GM19025 (cell line): ENCODE measurements at regions not wholly inside any gene's neighbourhood (a gene's known extent, or its start where the extent isn't known, plus 50 kb on each side); places are given as distances from the start of the nearest gene placed in this dataset.

Experiments
- ATAC-seq: cut with Tn5 transposase; IDR thresholded peaks from one replicate; pipeline ENCODE4 v1.9.1; 2021; ENCODE audit warnings: mild to moderate bottlenecking, low read depth, moderate library complexity; ENCODE audit not compliant: unreplicated experiment

- ATAC-seq = no peak
These were observed 433.7 kb upstream of the MGMT start for GRCh38 chr10:129033340-129033739.

DNA sequence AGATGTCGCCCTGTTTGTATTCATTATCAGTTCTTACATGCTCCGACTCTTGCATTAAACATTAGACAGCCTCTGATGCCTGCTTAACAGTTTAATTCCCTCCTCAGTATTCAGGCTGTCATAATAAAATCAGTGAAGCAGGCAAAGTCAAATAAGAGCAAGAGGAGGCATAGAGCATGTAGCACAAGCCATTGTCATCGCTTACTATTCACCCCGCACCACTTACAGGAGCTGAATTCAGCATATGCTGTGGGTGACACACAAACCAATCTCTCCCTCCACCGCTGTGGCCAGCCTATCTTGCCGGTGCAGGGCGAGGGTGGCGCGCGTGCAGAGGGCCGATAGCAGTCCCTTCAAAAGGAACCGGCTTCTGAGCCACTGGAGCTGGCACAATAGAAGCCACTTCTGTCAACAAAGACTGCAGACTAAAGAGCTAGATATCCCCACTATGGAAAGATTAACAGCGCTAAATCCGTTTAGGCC, 433.2 kb upstream of the MGMT start:
- ATAC-seq = no peak

- ATAC-seq = no peak
These were observed 431.8 kb upstream of the MGMT start for GRCh38 chr10:129035052-129035827.

DNA sequence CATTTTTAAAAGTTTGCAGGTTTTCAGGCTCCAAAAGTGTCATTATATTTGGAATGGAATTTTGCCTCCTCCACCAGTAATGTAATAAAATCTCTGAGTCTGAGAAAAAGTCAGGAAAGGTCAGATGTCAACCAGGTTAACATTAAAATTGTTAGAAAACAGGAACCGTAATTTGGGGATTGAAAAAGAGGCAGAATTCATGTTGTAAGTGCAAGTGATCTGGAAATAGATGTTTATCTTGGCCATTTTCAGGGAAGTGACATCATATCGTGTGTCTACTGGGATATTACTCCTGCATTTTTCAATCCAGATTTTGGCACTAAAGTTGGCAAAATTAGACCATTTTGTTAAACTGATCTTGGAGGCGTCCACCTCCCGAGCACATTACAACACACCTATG, 428.5 kb upstream of the MGMT start:
- ATAC-seq = no peak

GRCh38 chr10:129039406-129040370, 427.4 kb upstream of the MGMT start:
- ATAC-seq = no peak

DNA sequence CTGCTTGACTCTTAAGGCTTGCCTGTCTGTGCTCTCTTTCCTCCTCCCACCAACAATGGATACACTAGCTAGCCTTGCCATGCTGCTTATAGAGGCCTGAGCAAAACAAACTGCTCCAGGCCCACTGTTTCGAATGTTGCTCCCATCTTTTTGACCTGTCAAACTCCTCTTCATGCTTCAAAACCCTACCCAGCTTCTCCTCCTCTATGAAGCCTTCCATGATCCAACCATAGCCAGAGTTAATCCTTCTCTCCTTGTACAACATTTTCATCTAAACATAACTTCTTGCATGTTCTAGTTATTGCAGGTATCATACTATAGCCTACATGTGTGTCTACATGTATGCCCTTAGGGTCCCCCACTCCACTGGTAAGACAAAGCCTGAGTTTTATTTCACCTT, 426.7 kb upstream of the MGMT start:
- no peak for ATAC-seq

DNA sequence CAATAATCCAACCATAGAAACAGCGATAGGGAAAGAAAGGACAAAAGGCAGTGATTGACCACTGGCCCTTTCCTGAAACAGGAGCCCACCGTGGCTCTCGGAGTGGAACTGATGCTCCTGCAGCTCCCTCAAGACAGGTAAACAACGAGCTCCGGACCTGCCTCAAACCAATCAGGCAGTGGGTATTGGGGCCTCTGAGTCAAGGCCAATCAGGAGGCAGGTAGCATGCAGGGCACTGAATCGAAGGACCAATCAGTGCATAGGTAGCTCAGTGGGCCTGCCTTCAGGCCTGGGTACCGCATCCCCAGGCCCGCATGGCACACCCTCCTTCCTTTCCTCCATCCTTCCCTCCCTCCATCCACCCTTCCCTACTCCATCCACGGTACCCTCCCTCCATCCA, 425.1 kb upstream of the MGMT start:
- ATAC-seq = no peak

DNA sequence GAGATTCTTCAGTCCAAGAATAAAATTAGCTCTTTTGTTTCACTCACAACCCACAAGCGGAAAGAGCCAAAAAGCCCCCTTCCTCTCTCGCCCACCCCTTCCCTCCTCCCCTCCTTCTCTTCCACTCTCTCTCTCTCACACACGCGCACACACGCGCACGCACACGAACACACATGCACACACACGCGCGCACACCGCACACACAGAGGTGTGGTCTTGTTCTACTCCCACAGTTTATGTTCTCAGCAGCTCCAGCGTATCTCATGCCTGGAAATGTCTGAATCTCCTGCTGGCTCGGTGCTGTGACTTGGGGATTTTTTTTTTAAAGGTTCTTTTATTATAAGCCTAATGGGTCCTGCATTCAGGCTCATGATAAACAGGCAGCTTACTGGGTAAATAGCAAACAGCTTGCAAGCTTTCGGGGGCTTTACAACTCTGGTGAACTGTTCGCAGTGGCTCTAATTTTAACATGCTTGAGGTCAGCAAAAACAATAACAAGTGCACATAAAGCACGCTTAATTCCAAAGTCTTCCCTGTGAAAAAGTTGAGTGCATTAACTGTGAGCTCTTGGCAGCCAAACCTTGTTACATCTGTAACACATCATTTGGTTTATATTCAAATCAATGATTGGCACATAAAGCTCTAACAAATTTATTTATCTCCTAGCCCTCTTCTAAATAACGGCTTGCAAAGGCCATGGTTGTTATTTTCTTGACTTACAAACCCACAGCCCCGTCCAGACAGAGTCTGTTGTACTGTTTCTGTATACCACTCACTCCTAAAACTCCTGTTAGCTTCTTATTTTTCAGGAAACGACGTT, 424.1 kb upstream of the MGMT start:
- ATAC-seq = no peak

DNA sequence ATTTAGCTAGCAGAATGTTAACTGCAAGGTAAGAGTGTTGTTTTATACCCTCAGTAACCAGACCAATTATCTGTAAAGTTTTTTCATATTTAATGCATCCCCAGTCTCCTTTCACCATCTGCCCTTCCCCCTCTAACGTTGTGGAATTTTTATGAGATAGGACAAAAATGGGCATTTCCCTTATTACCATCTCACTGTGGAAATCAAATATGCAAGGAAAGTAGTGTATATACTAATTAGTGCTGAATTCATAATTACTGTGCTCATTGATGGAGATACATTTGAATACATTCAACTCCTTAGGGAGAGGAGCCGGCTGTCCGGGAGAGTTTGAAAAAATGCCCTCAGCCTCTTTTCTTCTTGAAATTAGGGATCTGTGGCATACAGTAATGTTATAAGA, 423.4 kb upstream of the MGMT start:
- no peak for ATAC-seq

- no peak for ATAC-seq
These were observed 421.4 kb upstream of the MGMT start for GRCh38 chr10:129045599-129045998.

DNA sequence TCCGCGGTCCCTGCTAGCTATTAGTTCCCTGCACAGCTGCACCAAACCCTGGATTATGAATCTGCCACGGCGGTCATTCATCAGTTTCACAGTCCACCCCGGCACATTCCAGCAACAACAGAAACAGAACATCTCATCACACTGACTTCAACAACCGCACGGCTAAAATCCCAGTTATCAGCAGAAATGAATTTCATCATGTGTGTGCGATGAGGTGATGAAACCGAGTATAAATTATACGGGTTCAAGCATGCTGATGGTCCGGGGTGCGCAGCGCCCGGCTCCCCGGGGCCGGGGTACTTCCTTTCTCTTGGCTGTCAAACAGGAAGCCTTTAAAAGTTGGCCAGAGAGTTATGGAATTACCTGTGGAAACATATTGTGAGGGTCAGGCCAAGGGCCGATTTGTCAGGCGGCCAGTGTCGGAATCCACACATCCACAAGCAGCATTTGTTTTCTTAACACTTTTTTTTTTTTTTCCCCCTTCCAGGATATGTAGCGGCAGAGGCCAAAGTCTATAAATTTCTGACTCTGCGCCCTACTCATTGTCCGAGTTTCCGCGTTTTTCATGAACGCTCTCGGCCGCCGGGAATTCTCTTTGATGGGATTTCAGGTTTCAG, 420.9 kb upstream of the MGMT start:
- no peak for ATAC-seq

DNA sequence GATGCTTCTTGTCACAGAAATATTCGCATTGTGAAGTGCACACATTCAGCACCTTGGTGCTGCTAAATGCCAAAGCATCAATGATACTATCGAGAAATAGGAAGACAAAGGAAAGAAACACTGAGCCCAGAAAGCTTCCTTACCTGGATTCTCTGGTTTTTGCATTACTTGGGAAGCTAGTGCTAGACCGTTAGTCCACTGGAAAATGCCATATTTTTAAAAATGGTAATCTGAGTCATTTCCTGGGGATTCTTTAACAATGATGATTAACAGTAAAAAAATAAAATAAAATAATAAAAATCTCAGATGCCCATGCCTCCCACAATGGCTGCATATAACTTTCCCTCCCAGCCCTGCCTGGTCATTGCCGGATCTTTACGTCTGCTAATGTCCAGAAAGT, 420.1 kb upstream of the MGMT start:
- no peak for ATAC-seq

DNA sequence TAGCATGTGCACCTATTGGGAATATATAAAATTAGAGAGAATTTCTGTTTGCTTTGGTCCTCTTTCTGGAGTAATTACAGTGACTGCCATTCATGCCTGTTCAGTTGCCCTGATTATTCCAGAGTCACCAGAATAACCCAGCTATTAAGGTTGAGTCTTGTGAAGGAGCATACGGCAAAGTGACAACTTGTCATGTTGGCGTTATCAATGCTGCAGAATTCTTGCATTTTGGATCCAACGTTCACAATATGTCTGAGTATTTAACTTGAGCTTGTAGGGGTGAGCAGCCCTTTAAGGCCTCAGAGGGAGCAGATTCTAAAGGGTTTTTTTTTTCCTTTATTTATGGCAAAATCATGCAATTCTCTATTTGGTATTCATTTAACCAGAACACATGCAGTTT, 419.4 kb upstream of the MGMT start:
- ATAC-seq = no peak

GRCh38 chr10:129048513-129048912, 418.5 kb upstream of the MGMT start:
- ATAC-seq = no peak

DNA sequence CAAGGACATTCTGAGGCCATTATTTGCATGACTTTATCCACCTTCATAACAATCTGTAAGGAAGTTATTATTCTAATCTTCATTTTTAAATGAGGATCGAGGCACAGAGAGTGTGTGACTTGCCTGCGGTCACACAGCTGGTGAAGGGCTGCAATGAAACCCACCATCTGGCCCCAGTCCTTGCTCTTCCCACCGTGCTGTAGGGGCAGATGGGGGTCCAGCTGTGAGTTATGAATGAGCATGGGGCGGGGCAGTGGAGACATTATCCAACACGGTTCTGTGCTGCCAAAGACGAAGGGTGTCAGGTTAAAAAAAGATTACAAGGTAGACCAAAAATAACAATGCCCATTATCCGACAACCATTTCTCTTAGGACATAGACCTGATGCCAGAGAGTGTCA, 417.5 kb upstream of the MGMT start:
- ATAC-seq = no peak

DNA sequence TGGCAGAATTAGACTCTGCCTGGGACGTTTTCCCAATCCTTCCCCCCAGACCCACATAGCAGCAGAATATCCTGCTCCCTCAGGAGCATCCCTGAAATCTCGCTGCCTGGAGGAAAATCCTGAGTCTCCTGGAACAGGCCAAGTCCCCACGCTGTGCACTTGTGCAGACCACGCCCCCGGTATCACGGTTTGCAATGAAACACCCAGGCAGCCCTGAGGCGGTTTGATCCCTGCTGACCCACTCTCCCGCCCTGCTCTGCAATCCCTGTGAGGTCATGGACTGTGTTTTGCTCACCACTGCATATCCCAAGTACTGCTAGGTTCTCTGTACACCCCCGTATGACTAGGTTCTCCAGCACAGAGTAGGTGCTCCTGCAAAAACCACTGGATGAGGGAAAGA, 411.8 kb upstream of the MGMT start:
- no peak for ATAC-seq

- no peak for ATAC-seq
These were observed 411.1 kb upstream of the MGMT start for GRCh38 chr10:129055986-129056385.

GRCh38 chr10:129056734-129057689, 410.0 kb upstream of the MGMT start:
- peak; percentile 26 for ATAC-seq
